ENCODE measurements at regions not wholly inside any gene's neighbourhood (a gene's known extent, or its start where the extent isn't known, plus 50 kb on each side); places are given as distances from the start of the nearest gene placed in this dataset.
"Not testable (repeated sequence)": the region's sequence is repeated elsewhere in the genome, so short reads cannot be mapped to it uniquely, and the experiment has no call there.

- DNase-seq (ENCODE audit: insufficient read length, low spot score); FAIRE-seq: not testable (repeated sequence)
These were observed 198.9 kb downstream of the SPATA31A1 start for GRCh38 chr9:39554352-39554751.

GRCh38 chr9:39559384-39559783 is 203.9 kb downstream of the SPATA31A1 start:
- FAIRE-seq; DNase-seq (ENCODE audit: insufficient read length, low spot score): not testable (repeated sequence)

DNA sequence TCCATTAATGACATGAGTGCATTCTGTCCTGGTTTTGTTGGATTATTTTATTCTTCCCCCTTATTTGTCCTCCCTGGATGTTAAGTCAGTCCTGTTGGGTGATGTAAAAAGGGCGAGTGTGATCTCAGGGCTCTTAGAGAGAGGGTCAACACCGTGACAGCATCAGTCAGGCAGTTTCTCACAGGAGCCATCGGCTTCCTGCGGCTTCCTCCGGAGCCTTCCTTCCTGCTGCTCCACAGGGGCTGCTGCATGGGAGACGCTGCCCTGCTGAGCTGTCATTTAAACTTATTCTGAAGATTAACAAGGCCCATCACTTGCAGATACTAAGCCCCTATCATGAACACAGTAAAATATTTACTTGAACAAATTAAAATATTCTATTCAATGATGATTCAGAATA is 211.3 kb downstream of the SPATA31A1 start:
- not testable (repeated sequence) for DNase-seq (ENCODE audit: insufficient read length, low spot score); FAIRE-seq

GRCh38 chr9:39567396-39567795 is 211.9 kb downstream of the SPATA31A1 start:
- DNase-seq (ENCODE audit: insufficient read length, low spot score); FAIRE-seq: not testable (repeated sequence)

DNA sequence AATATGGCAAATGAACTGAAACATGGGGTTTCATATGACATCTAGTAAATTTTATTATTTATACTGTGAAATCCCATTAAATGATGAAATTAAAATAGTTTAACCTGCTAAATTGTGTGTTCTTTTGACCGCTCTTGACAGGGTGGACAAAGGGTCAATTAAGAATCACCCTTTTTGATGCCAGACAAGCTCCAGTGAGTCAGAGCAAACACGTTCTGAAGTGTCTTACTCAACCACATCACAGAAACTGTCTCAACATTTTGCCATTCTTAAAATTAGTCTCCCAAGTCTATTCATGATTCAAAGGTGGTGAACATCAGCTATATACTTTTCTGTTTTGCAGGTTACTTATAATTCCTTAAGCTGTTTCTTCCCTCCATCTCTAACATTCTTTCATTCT is 213.4 kb downstream of the SPATA31A1 start:
- FAIRE-seq; DNase-seq (ENCODE audit: insufficient read length, low spot score): not testable (repeated sequence)

DNA sequence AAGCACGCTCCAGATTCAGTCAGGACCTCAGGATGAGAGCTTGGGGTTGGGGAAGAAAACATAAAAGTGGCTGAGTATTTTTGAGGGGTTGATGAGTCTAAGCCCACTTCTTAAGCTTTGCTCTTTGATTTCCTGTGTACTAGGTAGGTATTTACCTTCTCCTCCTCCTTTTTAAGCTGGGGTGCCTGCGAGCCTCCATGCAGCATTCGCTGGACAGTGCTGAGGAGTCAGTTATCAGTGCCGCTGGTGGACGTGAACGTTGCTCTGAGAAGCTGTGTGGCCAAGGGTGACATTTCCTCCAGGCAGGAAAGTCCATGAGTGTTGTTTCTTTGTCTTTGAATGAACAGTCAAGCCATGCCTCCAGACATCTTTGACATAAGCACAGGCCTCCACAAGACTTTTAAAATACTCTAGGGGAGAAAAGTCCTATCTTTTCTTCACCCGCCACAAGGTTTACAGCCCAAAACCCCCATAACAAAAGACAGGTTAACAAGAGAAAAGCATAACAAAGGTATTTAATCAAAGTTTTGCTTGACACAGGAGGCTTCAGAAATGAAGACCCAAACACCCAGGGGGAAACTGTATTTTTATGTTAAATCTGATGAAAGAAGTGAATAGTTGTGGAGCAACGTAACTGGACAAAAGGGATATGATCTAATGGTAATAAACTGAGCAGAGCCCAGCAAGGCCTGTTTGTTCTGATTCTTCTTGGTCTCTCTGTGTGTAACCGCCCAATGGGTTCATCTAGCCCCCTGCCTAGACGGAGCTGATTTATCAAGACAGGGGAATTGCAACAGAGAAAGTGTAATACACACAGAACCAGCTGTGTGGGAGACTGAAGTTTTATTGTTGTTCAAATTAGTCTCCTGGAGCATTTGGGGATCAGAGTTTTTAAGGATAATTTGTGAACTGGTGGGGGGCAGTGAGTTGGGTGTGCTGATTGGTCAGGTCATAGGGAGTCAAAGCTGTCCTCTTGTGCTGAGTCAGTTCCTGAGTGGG is 217.9 kb downstream of the SPATA31A1 start:
- not testable (repeated sequence) for FAIRE-seq; DNase-seq (ENCODE audit: insufficient read length, low spot score)

GRCh38 chr9:39579000-39579399 is 223.5 kb downstream of the SPATA31A1 start:
- FAIRE-seq: not testable (repeated sequence)

DNA sequence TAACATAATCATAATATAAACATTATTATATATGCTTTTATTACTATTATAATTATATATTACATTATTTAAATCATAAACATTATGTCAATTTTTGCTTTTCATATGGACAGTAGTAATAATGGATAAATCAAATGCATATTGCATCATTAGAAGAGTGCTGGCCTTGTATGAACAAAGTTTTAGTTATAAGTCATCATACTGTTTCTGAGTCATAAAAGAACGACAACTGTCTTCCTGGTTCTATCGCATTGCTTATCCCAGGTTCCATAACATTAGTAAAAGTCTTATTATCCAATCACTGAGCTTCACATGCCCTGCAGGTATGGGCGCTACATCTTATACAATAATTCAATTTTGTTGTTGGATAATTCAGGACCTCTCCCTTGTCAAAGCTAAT is 225.8 kb downstream of the SPATA31A1 start:
- not testable (repeated sequence) for FAIRE-seq; DNase-seq (ENCODE audit: insufficient read length, low spot score)

More at GRCh38 chr9:39579000-39579399, 223.5 kb downstream of the SPATA31A1 start:
- DNase-seq (ENCODE audit: insufficient read length, low spot score): not testable (repeated sequence)

GRCh38 chr9:39582677-39583412 is 227.4 kb downstream of the SPATA31A1 start:
- not testable (repeated sequence) for FAIRE-seq; DNase-seq (ENCODE audit: insufficient read length, low spot score)

DNA sequence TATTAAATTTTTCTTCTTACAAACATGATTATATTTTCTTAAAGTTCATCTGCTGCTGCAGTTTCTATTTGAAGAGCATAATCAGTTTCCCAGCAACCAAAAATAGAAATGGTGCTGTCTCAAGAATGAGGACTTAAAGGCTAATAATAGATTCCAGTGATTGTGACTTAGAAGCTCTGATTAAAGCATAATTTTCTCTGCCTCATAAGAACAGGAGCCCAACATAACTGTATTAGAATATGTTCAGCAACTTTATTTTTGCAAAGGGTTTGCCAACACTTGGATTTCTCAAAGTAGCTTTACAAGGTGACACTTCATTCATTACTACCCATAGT is 227.9 kb downstream of the SPATA31A1 start:
- FAIRE-seq; DNase-seq (ENCODE audit: insufficient read length, low spot score): not testable (repeated sequence)

GRCh38 chr9:39585233-39585632 is 229.8 kb downstream of the SPATA31A1 start:
- not testable (repeated sequence) for FAIRE-seq; DNase-seq (ENCODE audit: insufficient read length, low spot score)

DNA sequence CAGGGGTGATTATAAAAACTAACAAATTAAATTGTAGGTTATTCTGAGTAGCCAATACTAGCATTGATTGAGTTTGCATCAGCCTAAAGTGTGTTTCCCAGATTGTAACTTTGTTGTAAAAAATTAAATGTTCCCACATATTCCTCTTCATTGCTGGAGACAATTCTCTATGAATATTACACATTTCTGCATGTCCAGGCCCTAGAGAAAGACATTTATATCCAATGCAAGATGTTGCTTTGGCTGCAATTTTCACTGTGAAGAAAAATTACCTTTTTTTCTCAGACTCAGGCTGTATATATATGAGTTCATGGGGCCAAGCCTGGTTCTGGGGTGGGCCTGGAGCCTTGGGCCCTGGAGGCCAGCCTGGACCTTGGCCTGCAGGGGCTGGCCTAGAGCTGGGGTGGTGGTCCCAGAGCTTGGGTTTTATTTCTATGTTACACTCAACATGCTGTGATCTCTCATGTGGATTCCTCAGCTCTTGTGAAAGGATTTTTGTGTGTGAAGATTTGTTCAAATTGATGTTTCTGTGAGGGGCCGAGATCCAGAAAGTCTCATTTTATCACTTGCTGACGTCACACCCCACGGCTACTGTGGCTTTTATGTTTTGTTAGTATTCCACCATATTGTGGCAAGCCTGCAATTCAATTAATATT is 232.5 kb downstream of the SPATA31A1 start:
- DNase-seq (ENCODE audit: insufficient read length, low spot score): no peak
- FAIRE-seq: no peak

DNA sequence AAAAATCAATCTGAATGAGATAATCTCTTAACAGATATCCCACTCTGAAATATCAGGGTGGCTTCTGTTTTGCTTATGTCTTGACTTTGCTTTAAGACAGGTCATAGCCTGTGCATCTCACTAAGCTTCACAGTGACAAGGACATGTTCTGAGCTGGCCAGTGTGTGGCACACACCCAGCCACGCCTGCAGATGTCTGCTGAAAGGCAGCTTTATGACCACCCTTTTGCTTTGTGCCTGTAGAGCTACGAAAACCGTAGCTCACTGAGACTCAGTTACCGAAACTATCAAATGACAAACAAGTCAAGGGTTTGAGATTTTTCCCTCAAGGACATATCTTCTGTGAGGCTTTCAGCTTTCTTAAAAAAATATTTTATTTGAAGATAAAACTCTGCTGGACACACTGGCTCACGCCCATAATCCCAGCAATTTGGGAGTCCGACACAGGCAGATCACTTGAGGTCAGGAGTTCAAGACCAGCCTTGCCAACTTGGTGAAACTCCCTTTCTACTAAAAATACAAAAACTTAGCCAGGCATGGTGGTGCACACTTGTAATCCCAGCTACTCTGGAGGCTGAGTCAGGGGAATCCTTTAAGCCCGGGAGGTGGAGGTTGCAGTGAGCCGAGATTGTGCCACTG is 233.2 kb downstream of the SPATA31A1 start:
- no peak for FAIRE-seq
- no peak for DNase-seq (ENCODE audit: insufficient read length, low spot score)

DNA sequence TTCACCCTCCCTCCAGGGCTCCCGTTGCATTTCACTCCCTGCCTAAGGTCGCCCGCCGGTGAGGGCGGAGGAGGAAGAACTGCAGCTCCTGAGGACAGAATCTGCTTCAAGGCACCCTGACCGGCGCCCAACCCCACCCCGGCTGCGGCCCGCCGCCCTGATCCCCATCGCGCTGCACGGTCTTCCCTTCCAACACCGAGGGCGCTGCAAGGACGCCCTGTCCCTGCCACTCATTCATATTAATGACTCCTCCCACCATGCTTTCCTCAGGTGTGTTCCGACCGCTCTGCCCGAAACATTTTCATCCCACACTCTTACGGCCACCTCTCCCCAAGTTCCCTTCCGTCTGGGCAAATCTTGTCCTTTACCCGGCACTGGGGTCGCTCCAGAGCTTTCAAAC is 248.6 kb downstream of the SPATA31A1 start:
- not testable (repeated sequence) for DNase-seq (ENCODE audit: insufficient read length, low spot score); FAIRE-seq

- FAIRE-seq; DNase-seq (ENCODE audit: insufficient read length, low spot score): not testable (repeated sequence)
These were observed 256.2 kb downstream of the SPATA31A1 start for GRCh38 chr9:39611449-39612231.

- FAIRE-seq; DNase-seq (ENCODE audit: insufficient read length, low spot score): not testable (repeated sequence)
These were observed 261.0 kb downstream of the SPATA31A1 start for GRCh38 chr9:39616480-39616879.

GRCh38 chr9:39624048-39624447 is 268.6 kb downstream of the SPATA31A1 start:
- not testable (repeated sequence) for FAIRE-seq; DNase-seq (ENCODE audit: insufficient read length, low spot score)

DNA sequence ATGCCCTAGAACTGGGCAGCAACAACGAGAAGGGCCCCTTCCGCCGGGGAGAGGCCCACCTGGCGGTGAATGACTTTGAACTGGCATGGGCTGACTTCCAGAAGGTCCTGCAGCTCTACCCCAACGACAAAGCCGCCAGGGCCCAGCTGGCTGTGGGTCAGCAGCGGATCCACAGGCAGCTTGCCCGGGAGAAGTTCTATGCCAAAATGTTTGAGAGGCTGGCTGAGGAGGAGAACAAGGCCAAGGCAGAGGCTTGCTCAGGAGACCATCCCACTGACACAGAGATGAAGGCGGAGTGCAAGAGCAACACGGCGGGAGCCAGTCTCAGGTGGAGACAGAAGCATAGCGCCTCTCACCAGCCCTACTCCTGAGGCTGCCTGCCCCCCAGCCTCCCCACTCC is 276.6 kb downstream of the SPATA31A1 start:
- DNase-seq (ENCODE audit: insufficient read length, low spot score); FAIRE-seq: not testable (repeated sequence)

DNA sequence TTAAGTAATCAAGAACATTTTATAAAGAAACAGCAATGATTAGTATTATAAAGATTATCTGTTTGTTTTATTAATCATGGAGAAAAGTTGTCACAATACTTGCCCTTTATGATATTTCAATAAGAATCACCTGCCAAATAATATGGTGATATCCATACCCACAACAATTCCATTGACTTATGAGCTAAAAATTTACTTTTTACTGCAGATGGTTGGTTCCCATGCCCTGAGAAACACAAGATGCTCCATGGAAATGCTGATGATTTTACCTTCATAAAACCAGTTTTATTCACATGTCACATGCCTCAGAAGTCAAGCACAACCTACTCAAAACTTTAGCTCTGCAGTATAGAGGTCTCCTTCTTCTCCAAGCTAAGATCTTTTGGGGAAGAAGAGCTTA is 293.6 kb downstream of the SPATA31A1 start:
- not testable (repeated sequence) for DNase-seq (ENCODE audit: insufficient read length, low spot score); FAIRE-seq
